ENCODE measurements at regions not wholly inside any gene's neighbourhood (a gene's known extent, or its start where the extent isn't known, plus 50 kb on each side); places are given as distances from the start of the nearest gene placed in this dataset.

- Histone ChIP-seq H3K4me1 (ENCODE audit: insufficient read depth) (no peaks in the 10 kb centered on the region), H3K36me3 (ENCODE audit: low read depth) (no peaks in the 10 kb centered on the region; the same call in 1 of the 2 replicates), H3K9ac (no peak overlapping the region), H3K27ac (no peak overlapping the region), H3K27me3 (replicated peaks; ENCODE audit: insufficient read depth) (no peaks in the 10 kb centered on the region), H2AFZ (no peak overlapping the region), H3K4me2 (ENCODE audit: unreplicated experiment) (no peak overlapping the region), H3K9me3 (ENCODE audit: low read depth) (peaks cover 7% of the 10 kb centered on the region), H3K4me3 (no peak overlapping the region), H3K9me2 (ENCODE audit: insufficient read depth) (no peaks in the 10 kb centered on the region), H3K79me2 (ENCODE audit: insufficient read depth) (no peaks in the 10 kb centered on the region), H4K20me1 (ENCODE audit: insufficient read depth) (no peaks in the 10 kb centered on the region), H3F3A (ENCODE audit: insufficient read depth) (no peaks in the 10 kb centered on the region)
- in situ Hi-C loops (cut with MboI), result no loop called here
- 23 to 34% methylated on average over 2 of the region's 2 CpGs for WGBS, 2 experiments (ENCODE audit: low coverage in 1 of 2, low lambda C conversion rate in 2 of 2, missing lambda C conversion rate in 2 of 2)
- DNase-seq, result no peak
- TF ChIP-seq EZH2 (IDR thresholded peaks at IDR 0.05; ENCODE audit: insufficient read depth, poor library complexity, severe bottlenecking), result no peak
- TF ChIP-seq EZH2phosphoT487 (IDR thresholded peaks at IDR 0.05; ENCODE audit: insufficient read depth, low read depth), result no peak
These were observed 1530.9 kb upstream of the LRRTM1 start for GRCh38 chr2:81835321-81836000.

- Histone ChIP-seq H3K4me2 (ENCODE audit: unreplicated experiment) (no peak overlapping the region), H3K79me2 (ENCODE audit: insufficient read depth) (no peaks in the 10 kb centered on the region), H3K27ac (no peak overlapping the region), H3K9me2 (ENCODE audit: insufficient read depth) (no peaks in the 10 kb centered on the region), H3F3A (ENCODE audit: insufficient read depth) (no peaks in the 10 kb centered on the region), H3K4me1 (ENCODE audit: insufficient read depth) (no peaks in the 10 kb centered on the region), H3K9ac (no peak overlapping the region), H3K4me3 (no peak overlapping the region), H2AFZ (no peak overlapping the region), H3K36me3 (ENCODE audit: low read depth) (no peaks in the 10 kb centered on the region), H4K20me1 (ENCODE audit: insufficient read depth) (no peaks in the 10 kb centered on the region), H3K27me3 (replicated peaks; ENCODE audit: insufficient read depth) (no peaks in the 10 kb centered on the region), H3K9me3 (ENCODE audit: low read depth) (no peaks in the 10 kb centered on the region)
- in situ Hi-C loops (cut with MboI), result no loop called here
- no peak for DNase-seq
- TF ChIP-seq EZH2phosphoT487 (IDR thresholded peaks at IDR 0.05; ENCODE audit: insufficient read depth, low read depth) (no peak), EZH2 (IDR thresholded peaks at IDR 0.05; ENCODE audit: insufficient read depth, poor library complexity, severe bottlenecking) (no peak)
- 8 to 10% methylated on average over 3 of the region's 3 CpGs for WGBS, 2 experiments (ENCODE audit: low coverage in 1 of 2, low lambda C conversion rate in 2 of 2, missing lambda C conversion rate in 2 of 2)
These were observed 1482.3 kb upstream of the LRRTM1 start for GRCh38 chr2:81786811-81787210.

- in situ Hi-C loops (cut with MboI), result no loop called here
- Histone ChIP-seq H3K36me3 (ENCODE audit: low read depth) (no peaks in the 10 kb centered on the region), H3K9me2 (ENCODE audit: insufficient read depth) (no peaks in the 10 kb centered on the region), H2AFZ (no peak overlapping the region), H3K4me1 (ENCODE audit: insufficient read depth) (no peaks in the 10 kb centered on the region), H3K9me3 (ENCODE audit: low read depth) (no peaks in the 10 kb centered on the region), H3K27me3 (replicated peaks; ENCODE audit: insufficient read depth) (no peaks in the 10 kb centered on the region), H4K20me1 (ENCODE audit: insufficient read depth) (no peaks in the 10 kb centered on the region), H3K9ac (no peak overlapping the region), H3K4me3 (no peak overlapping the region), H3K27ac (no peak overlapping the region), H3F3A (ENCODE audit: insufficient read depth) (no peaks in the 10 kb centered on the region), H3K79me2 (ENCODE audit: insufficient read depth) (no peaks in the 10 kb centered on the region), H3K4me2 (ENCODE audit: unreplicated experiment) (no peak overlapping the region)
- DNase-seq, result peak; percentile 0
- TF ChIP-seq EZH2 (IDR thresholded peaks at IDR 0.05; ENCODE audit: insufficient read depth, poor library complexity, severe bottlenecking) (no peak), EZH2phosphoT487 (IDR thresholded peaks at IDR 0.05; ENCODE audit: insufficient read depth, low read depth) (no peak)
- WGBS, 2 experiments (ENCODE audit: low coverage in 1 of 2, low lambda C conversion rate in 2 of 2, missing lambda C conversion rate in 2 of 2), result 1% methylated on average over 5 of the region's 5 CpGs
These were observed 1462.8 kb upstream of the LRRTM1 start for GRCh38 chr2:81767187-81767912.

GRCh38 chr2:81747481-81748070 is 1443.0 kb upstream of the LRRTM1 start:
- Histone ChIP-seq H3K27me3 (replicated peaks; ENCODE audit: insufficient read depth) (no peaks in the 10 kb centered on the region), H3K27ac (no peak overlapping the region), H3K79me2 (ENCODE audit: insufficient read depth) (no peaks in the 10 kb centered on the region), H3K4me3 (no peak overlapping the region), H3F3A (ENCODE audit: insufficient read depth) (no peaks in the 10 kb centered on the region), H3K9me3 (ENCODE audit: low read depth) (no peaks in the 10 kb centered on the region), H3K4me1 (ENCODE audit: insufficient read depth) (no peaks in the 10 kb centered on the region), H3K9me2 (ENCODE audit: insufficient read depth) (no peaks in the 10 kb centered on the region), H3K36me3 (ENCODE audit: low read depth) (no peaks in the 10 kb centered on the region), H4K20me1 (ENCODE audit: insufficient read depth) (no peaks in the 10 kb centered on the region), H2AFZ (no peak overlapping the region), H3K9ac (no peak overlapping the region), H3K4me2 (ENCODE audit: unreplicated experiment) (no peak overlapping the region)
- in situ Hi-C loops (cut with MboI), result no loop called here
- TF ChIP-seq EZH2 (IDR thresholded peaks at IDR 0.05; ENCODE audit: insufficient read depth, poor library complexity, severe bottlenecking) (no peak), EZH2phosphoT487 (IDR thresholded peaks at IDR 0.05; ENCODE audit: insufficient read depth, low read depth) (no peak)
- 12 to 16% methylated on average over 2 of the region's 2 CpGs for WGBS, 2 experiments (ENCODE audit: low coverage in 1 of 2, low lambda C conversion rate in 2 of 2, missing lambda C conversion rate in 2 of 2)
- no peak for DNase-seq

All from GM23248 (cell line).